Type B pancreatic cell (in vitro differentiated cells): ENCODE measurements at regions not wholly inside any gene's neighbourhood (a gene's known extent, or its start where the extent isn't known, plus 50 kb on each side); places are given as distances from the start of the nearest gene placed in this dataset.

Experiments
- DNase-seq: peaks from one replicate; pipeline ENCODE4 v3.0.0; 2021; ENCODE audit warnings: mixed read lengths; ENCODE audit not compliant: unreplicated experiment; ENCODE audit errors: extremely low spot score
- H3K27ac Mint-ChIP-seq: 2 replicates; pipeline ENCODE4 v1.8.0; 2021; ENCODE audit warnings: mild to moderate bottlenecking, mixed read lengths
- H3K27me3 Mint-ChIP-seq: 2 replicates; pipeline ENCODE4 v1.8.0; 2021; ENCODE audit warnings: mixed read lengths
- H3K36me3 Mint-ChIP-seq: 2 replicates; pipeline ENCODE4 v1.8.0; 2021; ENCODE audit warnings: mixed read lengths
- H3K4me1 Mint-ChIP-seq: one replicate; pipeline ENCODE4 v1.8.0; 2021; ENCODE audit warnings: mixed read lengths; ENCODE audit not compliant: unreplicated experiment
- H3K4me3 Mint-ChIP-seq: 2 replicates; pipeline ENCODE4 v1.8.0; 2021; ENCODE audit warnings: mild to moderate bottlenecking, mixed read lengths
- H3K9me3 Mint-ChIP-seq: 2 replicates; pipeline ENCODE4 v1.8.0; 2021; ENCODE audit warnings: mixed read lengths
- CTCF ChIP-seq: fragments of 200-600 bp; sonication (generic); conservative IDR thresholded peaks from 2 replicates; pipeline ENCODE4 v1.5.0; 2021; ENCODE audit warnings: antibody characterized with exemption, mild to moderate bottlenecking

- H3K27me3 Mint-ChIP-seq, result no peaks in the 10 kb centered on the region
- peaks cover 6% of the 10 kb centered on the region for H3K9me3 Mint-ChIP-seq
- H3K36me3 Mint-ChIP-seq, result no peaks in the 10 kb centered on the region
- no peak overlapping the region for H3K4me3 Mint-ChIP-seq
- peaks cover 9% of the 10 kb centered on the region for H3K4me1 Mint-ChIP-seq
- no peak for DNase-seq
- TF ChIP-seq CTCF, result no peak
- no peak overlapping the region for H3K27ac Mint-ChIP-seq
Observed at GRCh38 chr1:193416226-193417024, 230.0 kb upstream of the B3GALT2 start.

GRCh38 chr1:193415256-193415655 is 228.8 kb upstream of the B3GALT2 start:
- H3K9me3 Mint-ChIP-seq, result peaks cover 6% of the 10 kb centered on the region
- no peak for DNase-seq
- H3K4me3 Mint-ChIP-seq, result no peak overlapping the region
- no peak overlapping the region for H3K27ac Mint-ChIP-seq
- peaks cover 9% of the 10 kb centered on the region for H3K4me1 Mint-ChIP-seq
- no peak for TF ChIP-seq CTCF
- H3K27me3 Mint-ChIP-seq, result no peaks in the 10 kb centered on the region
- no peaks in the 10 kb centered on the region for H3K36me3 Mint-ChIP-seq

GRCh38 chr1:193413376-193413775 is 227.0 kb upstream of the B3GALT2 start:
- no peaks in the 10 kb centered on the region for H3K27me3 Mint-ChIP-seq
- no peak for TF ChIP-seq CTCF

GRCh38 chr1:193412748-193413147 is 226.3 kb upstream of the B3GALT2 start:
- no peak for DNase-seq
- Mint-ChIP-seq H3K27me3 (no peaks in the 10 kb centered on the region), H3K27ac (no peak overlapping the region), H3K36me3 (no peaks in the 10 kb centered on the region), H3K9me3 (peaks cover 10% of the 10 kb centered on the region), H3K4me1 (peaks cover 10% of the 10 kb centered on the region), H3K4me3 (no peak overlapping the region)
- TF ChIP-seq CTCF, result no peak

More at GRCh38 chr1:193413376-193413775, 227.0 kb upstream of the B3GALT2 start:
- H3K36me3 Mint-ChIP-seq, result no peaks in the 10 kb centered on the region
- DNase-seq, result no peak
- H3K27ac Mint-ChIP-seq, result no peak overlapping the region
- H3K4me3 Mint-ChIP-seq, result no peak overlapping the region
- peaks cover 14% of the 10 kb centered on the region for H3K4me1 Mint-ChIP-seq
- H3K9me3 Mint-ChIP-seq, result peaks cover 10% of the 10 kb centered on the region

GRCh38 chr1:193411714-193412113 is 225.3 kb upstream of the B3GALT2 start:
- no peak for TF ChIP-seq CTCF
- Mint-ChIP-seq H3K9me3 (peaks cover 10% of the 10 kb centered on the region), H3K27me3 (no peaks in the 10 kb centered on the region), H3K36me3 (no peaks in the 10 kb centered on the region), H3K4me1 (peaks cover 12% of the 10 kb centered on the region), H3K4me3 (no peak overlapping the region), H3K27ac (no peak overlapping the region)
- DNase-seq, result no peak
